ENCODE measurements at regions not wholly inside any gene's neighbourhood (a gene's known extent, or its start where the extent isn't known, plus 50 kb on each side); places are given as distances from the start of the nearest gene placed in this dataset.

DNA sequence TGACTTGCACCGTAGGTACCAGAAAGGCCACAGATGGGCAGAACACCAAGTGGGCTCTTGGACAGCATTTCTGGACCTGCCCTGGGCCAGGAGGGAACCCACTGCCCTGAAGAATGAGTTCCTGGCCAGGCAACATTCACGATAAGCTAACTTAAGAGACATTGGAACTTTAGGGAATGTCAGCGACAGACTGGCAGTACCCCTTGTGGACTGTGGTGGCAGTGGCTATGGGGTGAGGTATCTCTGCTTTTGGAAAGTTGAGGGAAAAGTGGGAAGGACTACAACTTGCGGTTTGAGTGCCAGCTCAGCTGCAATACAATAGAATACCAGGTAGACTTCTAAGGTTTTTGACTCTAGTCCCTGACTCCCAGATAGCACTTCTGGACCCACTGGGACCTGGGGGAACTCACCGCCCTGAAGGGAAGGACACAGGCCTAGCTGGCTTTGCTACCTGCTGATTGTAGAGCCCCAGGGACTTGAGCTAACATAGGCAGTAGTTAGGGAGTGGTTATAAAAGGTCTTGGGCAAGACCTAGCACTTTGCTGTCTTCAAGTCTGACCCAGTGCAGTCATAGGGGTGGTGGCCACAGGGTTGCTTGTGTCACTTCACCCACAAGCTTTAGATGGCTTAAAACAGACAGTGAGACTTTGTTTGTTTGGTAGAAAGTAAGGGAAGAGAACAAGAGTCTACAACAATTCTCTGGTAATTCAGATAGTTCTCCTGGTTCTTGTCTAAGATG lies 617.6 kb downstream of the COL12A1 start:
- no peak overlapping the region for H3K27ac ChIP-seq (ENCODE audit: extremely low read length, insufficient read depth, low read length)
- TF ChIP-seq ESRRA (CRISPR knock-in tag; IDR thresholded peaks at IDR 0.05; ENCODE audit: low read depth) (no peak), HIVEP1 (CRISPR knock-in tag; IDR thresholded peaks at IDR 0.05) (no peak), PCBP1 (IDR thresholded peaks at IDR 0.05; ENCODE audit: borderline replicate concordance, low read depth, low read length) (no peak), NONO (IDR thresholded peaks at IDR 0.05) (no peak), NONO (CRISPR knock-in tag; conservative IDR thresholded peaks at IDR 0.05) (no peak), KDM5B (CRISPR knock-in tag; IDR thresholded peaks at IDR 0.05; ENCODE audit: borderline replicate concordance) (no peak), SYNCRIP (IDR thresholded peaks at IDR 0.05; ENCODE audit: insufficient read depth, low read depth, low read length) (no peak), MXD4 (CRISPR knock-in tag; IDR thresholded peaks at IDR 0.05) (no peak), NCOA1 (CRISPR knock-in tag; IDR thresholded peaks at IDR 0.05) (no peak)
- TF ChIP-seq, protein P1, sequence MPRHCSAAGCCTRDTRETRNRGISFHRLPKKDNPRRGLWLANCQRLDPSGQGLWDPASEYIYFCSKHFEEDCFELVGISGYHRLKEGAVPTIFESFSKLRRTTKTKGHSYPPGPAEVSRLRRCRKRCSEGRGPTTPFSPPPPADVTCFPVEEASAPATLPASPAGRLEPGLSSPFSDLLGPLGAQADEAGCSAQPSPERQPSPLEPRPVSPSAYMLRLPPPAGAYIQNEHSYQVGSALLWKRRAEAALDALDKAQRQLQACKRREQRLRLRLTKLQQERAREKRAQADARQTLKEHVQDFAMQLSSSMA (CRISPR knock-in tag; IDR thresholded peaks at IDR 0.05): no peak
- TF ChIP-seq, protein P2, sequence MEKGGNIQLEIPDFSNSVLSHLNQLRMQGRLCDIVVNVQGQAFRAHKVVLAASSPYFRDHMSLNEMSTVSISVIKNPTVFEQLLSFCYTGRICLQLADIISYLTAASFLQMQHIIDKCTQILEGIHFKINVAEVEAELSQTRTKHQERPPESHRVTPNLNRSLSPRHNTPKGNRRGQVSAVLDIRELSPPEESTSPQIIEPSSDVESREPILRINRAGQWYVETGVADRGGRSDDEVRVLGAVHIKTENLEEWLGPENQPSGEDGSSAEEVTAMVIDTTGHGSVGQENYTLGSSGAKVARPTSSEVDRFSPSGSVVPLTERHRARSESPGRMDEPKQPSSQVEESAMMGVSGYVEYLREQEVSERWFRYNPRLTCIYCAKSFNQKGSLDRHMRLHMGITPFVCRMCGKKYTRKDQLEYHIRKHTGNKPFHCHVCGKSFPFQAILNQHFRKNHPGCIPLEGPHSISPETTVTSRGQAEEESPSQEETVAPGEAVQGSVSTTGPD (CRISPR knock-in tag; IDR thresholded peaks at IDR 0.05): no peak
- TF ChIP-seq, protein P3, sequence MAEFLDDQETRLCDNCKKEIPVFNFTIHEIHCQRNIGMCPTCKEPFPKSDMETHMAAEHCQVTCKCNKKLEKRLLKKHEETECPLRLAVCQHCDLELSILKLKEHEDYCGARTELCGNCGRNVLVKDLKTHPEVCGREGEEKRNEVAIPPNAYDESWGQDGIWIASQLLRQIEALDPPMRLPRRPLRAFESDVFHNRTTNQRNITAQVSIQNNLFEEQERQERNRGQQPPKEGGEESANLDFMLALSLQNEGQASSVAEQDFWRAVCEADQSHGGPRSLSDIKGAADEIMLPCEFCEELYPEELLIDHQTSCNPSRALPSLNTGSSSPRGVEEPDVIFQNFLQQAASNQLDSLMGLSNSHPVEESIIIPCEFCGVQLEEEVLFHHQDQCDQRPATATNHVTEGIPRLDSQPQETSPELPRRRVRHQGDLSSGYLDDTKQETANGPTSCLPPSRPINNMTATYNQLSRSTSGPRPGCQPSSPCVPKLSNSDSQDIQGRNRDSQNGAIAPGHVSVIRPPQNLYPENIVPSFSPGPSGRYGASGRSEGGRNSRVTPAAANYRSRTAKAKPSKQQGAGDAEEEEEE (CRISPR knock-in tag; IDR thresholded peaks at IDR 0.05; ENCODE audit: borderline replicate concordance): no peak
- TF ChIP-seq, protein P4, sequence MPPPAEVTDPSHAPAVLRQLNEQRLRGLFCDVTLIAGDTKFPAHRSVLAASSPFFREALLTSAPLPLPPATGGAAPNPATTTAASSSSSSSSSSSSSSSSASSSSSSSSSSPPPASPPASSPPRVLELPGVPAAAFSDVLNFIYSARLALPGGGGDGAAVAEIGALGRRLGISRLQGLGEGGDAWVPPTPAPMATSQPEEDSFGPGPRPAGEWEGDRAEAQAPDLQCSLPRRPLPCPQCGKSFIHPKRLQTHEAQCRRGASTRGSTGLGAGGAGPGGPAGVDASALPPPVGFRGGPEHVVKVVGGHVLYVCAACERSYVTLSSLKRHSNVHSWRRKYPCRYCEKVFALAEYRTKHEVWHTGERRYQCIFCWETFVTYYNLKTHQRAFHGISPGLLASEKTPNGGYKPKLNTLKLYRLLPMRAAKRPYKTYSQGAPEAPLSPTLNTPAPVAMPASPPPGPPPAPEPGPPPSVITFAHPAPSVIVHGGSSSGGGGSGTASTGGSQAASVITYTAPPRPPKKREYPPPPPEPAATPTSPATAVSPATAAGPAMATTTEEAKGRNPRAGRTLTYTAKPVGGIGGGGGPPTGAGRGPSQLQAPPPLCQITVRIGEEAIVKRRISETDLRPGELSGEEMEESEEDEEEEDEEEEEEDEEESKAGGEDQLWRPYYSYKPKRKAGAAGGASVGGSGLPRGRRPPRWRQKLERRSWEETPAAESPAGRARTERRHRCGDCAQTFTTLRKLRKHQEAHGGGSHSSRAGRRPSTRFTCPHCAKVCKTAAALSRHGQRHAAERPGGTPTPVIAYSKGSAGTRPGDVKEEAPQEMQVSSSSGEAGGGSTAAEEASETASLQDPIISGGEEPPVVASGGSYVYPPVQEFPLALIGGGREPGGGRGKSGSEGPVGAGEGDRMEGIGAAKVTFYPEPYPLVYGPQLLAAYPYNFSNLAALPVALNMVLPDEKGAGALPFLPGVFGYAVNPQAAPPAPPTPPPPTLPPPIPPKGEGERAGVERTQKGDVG (CRISPR knock-in tag; IDR thresholded peaks at IDR 0.05; ENCODE audit: borderline replicate concordance): no peak
- CTCF ChIA-PET (ENCODE audit: low intra/inter-chr PET ratio, low total read pairs): no interaction called here
- H3K4me2 ChIP-seq (ENCODE audit: low read depth, low read length): no peak overlapping the region
- H3K79me2 ChIP-seq (ENCODE audit: insufficient read depth, low read length): no peaks in the 10 kb centered on the region
- POLR2A ChIA-PET: no interaction called here
- H3K4me1 ChIP-seq (ENCODE audit: insufficient read depth, low read length): no peaks in the 10 kb centered on the region
- in situ Hi-C loops (cut with HindIII; ENCODE audit: extremely low pct_ligation_motif_present, low pct_unique_long_range_greater_than_20kb) (loop anchor here (25.0 kb wide), 1 partner anchor 624 kb away; the partner anchor contains the start of gene COL12A1), intact Hi-C loops (cut with micrococcal nuclease; ENCODE audit: unreplicated experiment) (no loop called here)
- DNase-seq (ENCODE audit: low spot score) (no peak), FAIRE-seq (no peak), ATAC-seq (0 out of 3 replicates have a peak, but pooled peaks have one; percentile 44)
- no peak overlapping the region for H3K9ac ChIP-seq (ENCODE audit: insufficient read depth, low read depth, low read length)
- H2AFZ ChIP-seq (ENCODE audit: low read length): no peak overlapping the region
- H3K36me3 ChIP-seq (replicated peaks in 1 of 2; ENCODE audit: control insufficient read depth in 1 of 2, insufficient read depth in 2 of 2, low read length in 2 of 2): no peaks in the 10 kb centered on the region
- no peaks in the 10 kb centered on the region for H4K20me1 ChIP-seq (ENCODE audit: insufficient read depth, low read length)
- H3K27me3 ChIP-seq (ENCODE audit: control insufficient read depth in 1 of 2, insufficient read depth in 2 of 2, low read length in 2 of 2): no peaks in the 10 kb centered on the region
- no peak overlapping the region for H3K4me3 ChIP-seq (replicated peaks in 1 of 3; ENCODE audit: insufficient read depth in 1 of 3, low read depth in 2 of 3, low read length in 3 of 3)
- 45% methylated on average over 5 of the region's 5 CpGs for WGBS (ENCODE audit: low lambda C conversion rate)
- H3K9me3 ChIP-seq (ENCODE audit: low read length): no peaks in the 10 kb centered on the region
- no TSS peak for BruUV-seq (replicated peaks)

Measured in HepG2 (cell line).